A549 (cell line): ENCODE measurements at regions not wholly inside any gene's neighbourhood (a gene's known extent, or its start where the extent isn't known, plus 50 kb on each side); places are given as distances from the start of the nearest gene placed in this dataset.

Experiments
- ATAC-seq, 2 experiments: fragments of 200-7000 bp in 1 of 2; fragments of >200 bp in 1 of 2; cut with Nextera tagmentation in 1 of 2; cut with Tn5 transposase in 1 of 2; 3 replicates each; pipeline versions ENCODE4 v1.8.0 to v1.9.1; 2018 to 2020; ENCODE audit warnings: mild to moderate bottlenecking in 1 of 2, moderate library complexity in 1 of 2
- CTCF ChIA-PET: fragments of 300-600 bp; sonication (Branson Sonifier 250); formaldehyde crosslinking; extraction: SDS; loops from one replicate; lab custom pipeline; 2021; ENCODE audit warnings: antibody characterized with exemption, inconsistent platforms; lab: Yijun Ruan, JAX
- POLR2A ChIA-PET: fragments of 350-600 bp; formaldehyde crosslinking; extraction: SDS; loops from one replicate; lab custom pipeline; 2021; ENCODE audit warnings: antibody characterized with exemption, inconsistent platforms; lab: Yijun Ruan, JAX
- DNase-seq, 2 experiments: peaks; one replicate each; pipeline versions ENCODE4 v3.0.0 to v3.0.0-alpha.2; 2011 to 2016; ENCODE audit warnings: low read depth in 1 of 2, low spot score in 1 of 2
- FAIRE-seq: peaks from 2 replicates; lab custom pipeline; 2011; peaks lifted over from hg19 to GRCh38; lab: Jason Lieb, UNC
- H3K27ac ChIP-seq, 2 experiments: fragments of >200 bp; sonication (Bioruptor Twin); formaldehyde crosslinking; 3 replicates each; pipeline ENCODE4 v1.5.1; 2016 to 2017
- H3K4me1 ChIP-seq: fragments of >200 bp; sonication (Bioruptor Twin); formaldehyde crosslinking; 3 replicates; pipeline ENCODE4 v1.6.1; 2016
- H3K4me2 ChIP-seq: fragments of >200 bp; sonication (Bioruptor Twin); formaldehyde crosslinking; 3 replicates; pipeline ENCODE4 v1.6.1; 2016
- H3K4me3 ChIP-seq: fragments of >200 bp; sonication (Bioruptor Twin); formaldehyde crosslinking; 3 replicates; pipeline ENCODE4 v1.5.1; 2016
- H3K9me3 ChIP-seq: fragments of >200 bp; sonication (Bioruptor Twin); formaldehyde crosslinking; 3 replicates; pipeline ENCODE4 v1.6.1; 2016
- ATOH8 ChIP-seq: fragments of 250-450 bp; sonication (Bioruptor Pico); IDR thresholded peaks from 2 replicates; pipeline ENCODE4 v1.5.0; 2020; ENCODE audit warnings: low read depth, mild to moderate bottlenecking, moderate library complexity
- CBX2 ChIP-seq: fragments of 200-600 bp; sonication (generic); IDR thresholded peaks from 2 replicates; pipeline ENCODE4 v1.6.1; 2016; ENCODE audit warnings: low read depth, mild to moderate bottlenecking, borderline replicate concordance
- CBX8 ChIP-seq: fragments of 200-600 bp; sonication (generic); IDR thresholded peaks from 2 replicates; pipeline ENCODE4 v1.6.1; 2016
- CEBPB ChIP-seq, 2 experiments: fragments of >200 bp in 1 of 2; sonication (Bioruptor Twin) in 1 of 2; formaldehyde crosslinking in 1 of 2; IDR thresholded peaks; 2 replicates each; pipeline ENCODE4 v1.6.1; 2012 to 2016
- CHD4 ChIP-seq: fragments of 200-600 bp; sonication (generic); IDR thresholded peaks from 2 replicates; pipeline ENCODE4 v1.6.1; 2016; ENCODE audit warnings: antibody characterized with exemption, mild to moderate bottlenecking, borderline replicate concordance
- EHF ChIP-seq: fragments of 250-450 bp; sonication (Bioruptor Pico); IDR thresholded peaks from 2 replicates; pipeline ENCODE4 v1.5.0; 2020; ENCODE audit warnings: mild to moderate bottlenecking
- EHMT2 ChIP-seq: fragments of 200-600 bp; sonication (generic); IDR thresholded peaks from 2 replicates; pipeline ENCODE4 v1.6.1; 2016; ENCODE audit warnings: antibody characterized with exemption, low read depth, mild to moderate bottlenecking, moderate library complexity
- ELK1 ChIP-seq: fragments of 150-350 bp; IDR thresholded peaks from 2 replicates; pipeline ENCODE4 v1.6.1; 2014; ENCODE audit warnings: low read depth, mild to moderate bottlenecking, low read length
- FOSB ChIP-seq: fragments of 250-450 bp; sonication (Bioruptor Pico); IDR thresholded peaks from 2 replicates; pipeline ENCODE4 v1.5.0; 2020; ENCODE audit warnings: mild to moderate bottlenecking, moderate library complexity
- FOSL2 ChIP-seq, 2 experiments: fragments of 450-650 bp in 1 of 2; fragments of >200 bp in 1 of 2; sonication (Bioruptor Twin) in 1 of 2; formaldehyde crosslinking; IDR thresholded peaks; 2 replicates each; pipeline versions ENCODE4 v1.5.0 to v1.6.1; 2016 to 2020; ENCODE audit warnings: mild to moderate bottlenecking in 1 of 2, moderate library complexity in 1 of 2
- FOXS1 ChIP-seq: fragments of 250-450 bp; sonication (Bioruptor Pico); IDR thresholded peaks from 2 replicates; pipeline ENCODE4 v1.5.0; 2020; ENCODE audit warnings: mild to moderate bottlenecking, moderate library complexity
- GATA3 ChIP-seq: IDR thresholded peaks from 2 replicates; pipeline ENCODE4 v1.6.1; 2012; ENCODE audit warnings: borderline replicate concordance
- HES2 ChIP-seq: fragments of >200 bp; sonication (Bioruptor Twin); formaldehyde crosslinking; IDR thresholded peaks from 2 replicates; pipeline ENCODE4 v1.6.1; 2016
- HEYL ChIP-seq: fragments of 250-450 bp; sonication (Bioruptor Pico); IDR thresholded peaks from 2 replicates; pipeline ENCODE4 v1.8.0; 2021; ENCODE audit warnings: mild to moderate bottlenecking, moderate library complexity
- HOXA7 ChIP-seq: fragments of 250-450 bp; sonication (Bioruptor Pico); IDR thresholded peaks from 2 replicates; pipeline ENCODE4 v1.5.0; 2020; ENCODE audit warnings: mild to moderate bottlenecking, moderate library complexity
- JUN ChIP-seq, 2 experiments: fragments of >200 bp; sonication (Bioruptor Twin); formaldehyde crosslinking; IDR thresholded peaks; 2 replicates in 1 of 2; 3 replicates in 1 of 2; pipeline ENCODE4 v1.6.1; 2016 to 2017
- JUNB ChIP-seq: fragments of >200 bp; sonication (Bioruptor Twin); formaldehyde crosslinking; IDR thresholded peaks from 2 replicates; pipeline ENCODE4 v1.6.1; 2016
- KDM5A ChIP-seq: fragments of 200-600 bp; sonication (generic); IDR thresholded peaks from 2 replicates; pipeline ENCODE4 v1.6.1; 2016; ENCODE audit warnings: antibody characterized with exemption, mild to moderate bottlenecking
- MAX ChIP-seq: IDR thresholded peaks from 2 replicates; pipeline ENCODE4 v1.6.1; 2012
- MAZ ChIP-seq: fragments of 150-350 bp; IDR thresholded peaks from 2 replicates; pipeline ENCODE4 v1.6.1; 2014; ENCODE audit warnings: antibody characterized with exemption, low read depth, low read length, borderline replicate concordance
- NPAS2 ChIP-seq: fragments of 250-450 bp; sonication (Bioruptor Pico); IDR thresholded peaks from 2 replicates; pipeline ENCODE4 v1.8.0; 2022; ENCODE audit warnings: mild to moderate bottlenecking, moderate library complexity, borderline replicate concordance
- PHF8 ChIP-seq: fragments of 200-600 bp; sonication (generic); IDR thresholded peaks from 2 replicates; pipeline ENCODE4 v1.6.1; 2016; ENCODE audit warnings: low read depth, mild to moderate bottlenecking, antibody characterized with exemption, moderate library complexity, borderline replicate concordance
- REST ChIP-seq: fragments of 200-600 bp; sonication (generic); IDR thresholded peaks from 2 replicates; pipeline ENCODE4 v1.6.1; 2016; ENCODE audit warnings: antibody characterized with exemption, mild to moderate bottlenecking, moderate library complexity
- RNF2 ChIP-seq: fragments of 200-600 bp; sonication (generic); IDR thresholded peaks from 2 replicates; pipeline ENCODE4 v1.6.1; 2016; ENCODE audit warnings: low read depth, mild to moderate bottlenecking, antibody characterized with exemption, moderate library complexity, borderline replicate concordance
- SREBF2 ChIP-seq: fragments of 450-650 bp; IDR thresholded peaks from 2 replicates; pipeline ENCODE4 v1.6.1; 2014; ENCODE audit warnings: mild to moderate bottlenecking, moderate library complexity
- TFCP2L1 ChIP-seq: fragments of 250-450 bp; sonication (Bioruptor Pico); IDR thresholded peaks from 2 replicates; pipeline ENCODE4 v1.5.0; 2021; ENCODE audit warnings: mild to moderate bottlenecking
- USF2 ChIP-seq: fragments of 450-650 bp; IDR thresholded peaks from 2 replicates; pipeline ENCODE4 v1.6.1; 2014; ENCODE audit warnings: antibody characterized with exemption
- ZNF302 ChIP-seq: fragments of 250-450 bp; sonication (Bioruptor Pico); IDR thresholded peaks from 2 replicates; pipeline ENCODE4 v1.9.0; 2021; ENCODE audit warnings: inconsistent platforms, mild to moderate bottlenecking, moderate library complexity
- WGBS: methylation state at CpG from one replicate; pipeline ENCODE4 v1.1.6; 2017; ENCODE audit errors: missing lambda C conversion rate; 5-methylcytosine and 5-hydroxymethylcytosine counted together

- 86% methylated on average over 3 of the region's 3 CpGs for WGBS
- DNase-seq (no peak), ATAC-seq (no peak), FAIRE-seq (peak; percentile 39)
- H3K4me3 ChIP-seq, result no peak overlapping the region
- POLR2A ChIA-PET, result no interaction called here
- TF ChIP-seq CEBPB (IDR thresholded peaks at IDR 0.05), result no peak
- TF ChIP-seq ELK1, result no peak
- TF ChIP-seq USF2, result no peak
- no peak for TF ChIP-seq KDM5A
- no peak for TF ChIP-seq EHMT2
- no peak for TF ChIP-seq MAZ
- TF ChIP-seq FOXS1, result no peak
- no peak for TF ChIP-seq ATOH8 (CRISPR knock-in tag)
- no peak for TF ChIP-seq FOSB (CRISPR knock-in tag)
- TF ChIP-seq PHF8, result no peak
- no peak for TF ChIP-seq GATA3
- no peak for TF ChIP-seq JUNB
- TF ChIP-seq NPAS2 (CRISPR knock-in tag), result no peak
- TF ChIP-seq TFCP2L1, result no peak
- no peak for TF ChIP-seq SREBF2
- no peak for TF ChIP-seq CBX2
- no peak for TF ChIP-seq HOXA7 (CRISPR knock-in tag)
- TF ChIP-seq RNF2, result no peak
- TF ChIP-seq HES2, result no peak
- no peak for TF ChIP-seq CBX8
- CTCF ChIA-PET, result no interaction called here
- H3K27ac ChIP-seq, result peak overlapping the region; percentile 62 to 65; a peak in 4 of 6 replicates
- no peaks in the 10 kb centered on the region for H3K9me3 ChIP-seq
- H3K4me1 ChIP-seq, result peaks cover 57% of the 10 kb centered on the region
- H3K4me2 ChIP-seq, result peak overlapping the region; percentile 79
These were observed 171.8 kb upstream of the PWP1 start for GRCh38 chr12:107513636-107514400.

- peak; percentile 53 to 72 for DNase-seq
- H3K4me1 ChIP-seq, result peaks cover 57% of the 10 kb centered on the region
- ATAC-seq, result peak; percentile 73 to 82
- 49% methylated on average over 7 of the region's 7 CpGs for WGBS
- H3K27ac ChIP-seq, result peak overlapping the region; percentile 65 to 78
- H3K4me2 ChIP-seq, result peak overlapping the region; percentile 79
- no peaks in the 10 kb centered on the region for H3K9me3 ChIP-seq
- ChIA-PET POLR2A (no interaction called here), CTCF (interaction anchor here (1.2 to 1.5 kb wide), 2 partner anchors 51 to 384 kb away, joined by 3 to 4 read pairs; no protein-coding TSS in a partner anchor)
- no peak overlapping the region for H3K4me3 ChIP-seq
- peak; percentile 36 for FAIRE-seq
- TF ChIP-seq MAX (peak; percentile 45), ZNF302 (no peak), FOSL2 (IDR thresholded peaks at IDR 0.05) (peak; percentile 71), FOSL2 (CRISPR knock-in tag; IDR thresholded peaks at IDR 0.05) (peak; percentile 76), HES2 (peak; percentile 77; the same call in 1 of the 2 replicates), JUNB (peak; percentile 79; the same call in 1 of the 2 replicates), HEYL (CRISPR knock-in tag) (no peak), EHF (CRISPR knock-in tag) (no peak), CHD4 (0 out of 2 replicates have a peak, but pooled peaks have one; percentile 43), JUN (IDR thresholded peaks at IDR 0.05) (peak in 1 of 2 experiments; percentile 47; a peak in 1 of 5 replicates), RNF2 (no peak), REST (no peak), CEBPB (IDR thresholded peaks at IDR 0.05) (peak; percentile 94 to 97)
These were observed 170.6 kb upstream of the PWP1 start for GRCh38 chr12:107514887-107515445.
